HFF-Myc (cell line): ENCODE measurements at regions not wholly inside any gene's neighbourhood (a gene's known extent, or its start where the extent isn't known, plus 50 kb on each side); places are given as distances from the start of the nearest gene placed in this dataset.

Experiments
- DNase-seq: peaks from one replicate; pipeline ENCODE4 v3.0.0-alpha.2; 2011; ENCODE audit warnings: low read depth; ENCODE audit errors: extremely low read depth
- H3K4me3 ChIP-seq: replicated peaks from 2 replicates; pipeline ENCODE4 v1.5.1; 2011; ENCODE audit warnings: low read depth, mild to moderate bottlenecking, control low read depth, low read length
- TF ChIP-seq, protein P1 (sequence below): IDR thresholded peaks from 2 replicates; pipeline ENCODE4 v1.5.1; 2012; ENCODE audit warnings: mild to moderate bottlenecking, low read depth, low read length, control low read depth; ENCODE audit errors: missing control alignments

DNA sequence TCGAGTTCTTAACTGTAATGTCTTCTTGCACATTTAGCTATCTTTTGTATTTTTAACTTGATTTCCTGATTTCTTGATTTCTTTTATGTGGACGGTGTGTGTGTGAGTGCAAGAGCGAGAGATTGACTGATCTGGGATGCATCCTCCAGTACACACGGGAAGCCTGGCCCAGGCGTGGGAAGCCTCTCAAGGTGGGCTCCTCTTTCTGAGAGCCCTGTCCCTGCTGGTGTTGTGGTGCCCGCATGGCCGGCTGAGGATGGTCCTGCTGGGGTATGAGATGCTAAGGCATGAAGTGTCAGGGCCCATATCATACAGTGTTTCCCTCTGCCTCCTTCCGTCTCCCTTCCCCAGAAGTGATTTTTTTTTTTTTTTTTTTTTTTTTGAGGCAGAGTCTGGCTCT, 130.8 kb upstream of the TCERG1L start:
- DNase-seq, result no peak
- TF ChIP-seq, protein P1, sequence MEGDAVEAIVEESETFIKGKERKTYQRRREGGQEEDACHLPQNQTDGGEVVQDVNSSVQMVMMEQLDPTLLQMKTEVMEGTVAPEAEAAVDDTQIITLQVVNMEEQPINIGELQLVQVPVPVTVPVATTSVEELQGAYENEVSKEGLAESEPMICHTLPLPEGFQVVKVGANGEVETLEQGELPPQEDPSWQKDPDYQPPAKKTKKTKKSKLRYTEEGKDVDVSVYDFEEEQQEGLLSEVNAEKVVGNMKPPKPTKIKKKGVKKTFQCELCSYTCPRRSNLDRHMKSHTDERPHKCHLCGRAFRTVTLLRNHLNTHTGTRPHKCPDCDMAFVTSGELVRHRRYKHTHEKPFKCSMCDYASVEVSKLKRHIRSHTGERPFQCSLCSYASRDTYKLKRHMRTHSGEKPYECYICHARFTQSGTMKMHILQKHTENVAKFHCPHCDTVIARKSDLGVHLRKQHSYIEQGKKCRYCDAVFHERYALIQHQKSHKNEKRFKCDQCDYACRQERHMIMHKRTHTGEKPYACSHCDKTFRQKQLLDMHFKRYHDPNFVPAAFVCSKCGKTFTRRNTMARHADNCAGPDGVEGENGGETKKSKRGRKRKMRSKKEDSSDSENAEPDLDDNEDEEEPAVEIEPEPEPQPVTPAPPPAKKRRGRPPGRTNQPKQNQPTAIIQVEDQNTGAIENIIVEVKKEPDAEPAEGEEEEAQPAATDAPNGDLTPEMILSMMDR, result no peak
- H3K4me3 ChIP-seq, result no peak overlapping the region

DNA sequence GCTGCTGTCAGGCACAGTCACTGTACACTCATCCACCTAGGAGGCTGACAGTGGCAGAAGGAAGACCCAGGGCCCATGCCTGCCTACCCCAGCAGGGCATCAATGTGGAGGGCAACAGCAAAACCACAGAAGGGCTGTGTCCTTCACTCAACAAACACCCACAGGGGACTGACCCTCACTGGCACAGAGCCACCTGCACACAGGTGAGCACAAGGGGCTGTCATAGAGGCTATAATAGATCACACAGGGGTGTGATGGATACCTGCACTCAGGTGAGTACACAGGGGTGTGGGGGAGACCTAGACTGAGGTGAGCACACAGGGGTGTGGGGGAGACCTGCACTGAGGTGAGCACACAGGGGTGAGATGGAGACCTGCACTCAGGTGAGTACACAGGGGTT, 132.8 kb upstream of the TCERG1L start:
- TF ChIP-seq, protein P1, result no peak
- DNase-seq, result no peak

DNA sequence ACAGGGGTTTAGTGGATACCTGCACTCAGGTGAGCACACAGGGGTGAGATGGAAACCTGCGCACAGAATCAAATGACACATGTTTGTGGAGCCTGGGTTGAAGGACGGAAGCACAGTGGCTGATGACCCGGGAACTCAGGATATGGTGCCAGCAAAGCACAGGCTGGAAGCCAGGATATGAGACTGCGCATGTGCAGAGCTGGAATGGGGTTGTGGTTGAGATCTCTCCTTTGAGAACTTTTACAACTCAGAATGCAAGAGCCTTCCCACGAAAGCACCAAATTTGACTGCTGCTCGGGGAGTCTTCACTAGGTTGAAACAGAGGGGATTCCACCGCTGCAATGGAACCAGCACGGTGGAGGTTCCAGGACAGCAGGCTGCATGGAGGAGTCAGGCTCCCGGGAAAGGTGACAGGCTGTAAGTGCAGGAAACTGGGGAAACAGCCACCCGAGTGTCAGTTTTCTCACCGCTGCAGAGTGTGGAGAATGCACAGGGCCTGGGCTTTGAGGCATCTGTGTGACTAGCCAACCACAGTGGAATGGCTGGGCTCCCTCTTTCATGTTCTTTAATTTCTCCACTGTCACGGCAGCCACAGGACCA, 133.4 kb upstream of the TCERG1L start:
- no peak for DNase-seq
- H3K4me3 ChIP-seq, result no peak overlapping the region
- TF ChIP-seq, protein P1, result no peak

More for the DNA sequence above, 132.8 kb upstream of the TCERG1L start:
- H3K4me3 ChIP-seq, result no peak overlapping the region

DNA sequence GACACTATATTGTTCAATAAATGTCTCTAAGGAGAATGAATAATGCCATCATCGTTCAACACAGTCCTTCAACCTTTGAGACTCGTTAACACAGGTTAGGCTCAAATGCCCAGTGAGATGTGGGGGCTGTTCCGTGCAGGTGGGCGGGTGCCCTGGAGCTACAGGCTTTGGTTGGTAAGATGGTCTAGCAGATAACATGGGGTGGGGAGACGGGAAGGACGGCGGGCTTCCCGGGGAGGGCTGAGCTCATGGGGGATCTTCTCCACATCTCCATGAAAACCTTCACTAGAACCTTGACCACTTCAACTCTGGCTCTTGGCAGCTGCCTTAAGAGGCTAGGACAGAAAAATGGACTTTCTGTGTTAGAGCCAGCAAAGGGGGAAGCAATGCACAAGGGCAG, 134.1 kb upstream of the TCERG1L start:
- DNase-seq, result no peak
- no peak overlapping the region for H3K4me3 ChIP-seq
- TF ChIP-seq, protein P1, result no peak

DNA sequence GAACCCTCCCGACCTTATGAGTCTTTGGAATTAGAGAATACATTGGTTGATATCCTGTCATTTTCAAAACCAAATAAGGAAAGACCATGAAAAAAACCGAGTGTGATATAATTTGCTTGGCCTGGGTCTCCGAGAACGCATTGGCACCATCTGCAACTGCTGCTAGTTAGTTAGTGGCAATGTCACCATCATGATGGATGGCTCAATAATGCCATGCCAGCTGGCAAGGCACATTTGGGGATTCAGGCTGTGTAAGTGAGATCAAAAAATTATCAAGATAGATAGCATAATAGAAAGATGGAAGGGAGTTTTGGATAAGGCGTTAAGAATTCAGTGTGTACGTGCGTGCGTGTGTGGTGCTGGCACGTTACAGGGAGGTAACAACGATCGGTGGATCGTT, 134.7 kb upstream of the TCERG1L start:
- TF ChIP-seq, protein P1, result no peak
- no peak overlapping the region for H3K4me3 ChIP-seq
- DNase-seq, result no peak

DNA sequence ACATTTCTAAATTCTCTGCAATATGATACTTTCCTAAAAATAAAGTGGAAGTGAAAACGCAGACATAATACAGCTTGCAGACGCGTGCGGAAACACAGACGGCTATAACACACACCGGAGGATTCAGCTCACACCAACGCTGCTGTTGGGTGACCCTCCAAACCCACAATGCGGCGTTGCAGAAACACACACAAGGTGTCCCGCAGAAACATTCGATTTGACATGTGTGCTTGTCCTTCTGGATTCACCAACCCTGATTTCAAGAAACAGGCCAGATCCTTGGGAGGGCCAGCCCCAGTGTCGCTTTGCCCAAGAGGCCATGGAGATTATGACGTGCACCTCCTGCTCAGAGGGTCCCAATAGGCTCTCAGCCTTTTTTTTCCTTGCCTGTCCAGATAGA, 136.7 kb upstream of the TCERG1L start:
- TF ChIP-seq, protein P1, result no peak
- no peak overlapping the region for H3K4me3 ChIP-seq
- DNase-seq, result no peak

DNA sequence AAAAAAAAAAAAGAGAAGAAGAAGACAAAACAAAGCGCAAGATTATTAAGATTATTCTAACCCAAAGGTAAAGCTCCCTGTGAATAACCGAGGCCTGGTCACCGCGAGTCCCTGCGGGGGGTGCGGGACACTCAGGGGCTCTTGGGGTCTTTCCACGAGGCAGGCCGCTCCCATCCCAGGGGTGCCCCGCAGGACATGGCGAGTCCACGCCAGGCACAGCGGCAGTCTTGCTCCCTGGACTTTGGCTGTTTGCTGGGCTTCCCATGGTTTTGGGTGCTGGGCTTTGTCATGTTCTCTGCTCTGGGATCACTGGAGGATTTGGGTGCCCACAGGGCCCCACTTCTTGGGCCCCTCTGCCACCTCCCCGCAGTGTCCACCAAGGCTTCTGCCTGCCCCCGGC, 137.4 kb upstream of the TCERG1L start:
- TF ChIP-seq, protein P1, result no peak
- DNase-seq, result no peak
- no peak overlapping the region for H3K4me3 ChIP-seq
